Neural progenitor cell (in vitro differentiated cells): ENCODE measurements at regions not wholly inside any gene's neighbourhood (a gene's known extent, or its start where the extent isn't known, plus 50 kb on each side); places are given as distances from the start of the nearest gene placed in this dataset.
"Not testable (repeated sequence)": the region's sequence is repeated elsewhere in the genome, so short reads cannot be mapped to it uniquely, and the experiment has no call there.

ENCODE experiments used
- DNase-seq: peaks from one replicate; pipeline ENCODE4 v3.0.0-alpha.2; 2016; ENCODE audit warnings: low spot score
- H2AFZ ChIP-seq: fragments of 200-600 bp; sonication (generic); replicated peaks from 2 replicates; pipeline ENCODE4 v1.6.1; 2016; ENCODE audit warnings: antibody characterized with exemption
- H3F3A ChIP-seq: fragments of 200-600 bp; sonication (generic); 2 replicates; pipeline ENCODE4 v1.6.1; 2016; ENCODE audit warnings: antibody characterized with exemption, low read depth
- H3K27ac ChIP-seq: fragments of 200-600 bp; sonication (generic); 2 replicates; pipeline ENCODE4 v1.5.1; 2016; ENCODE audit warnings: mild to moderate bottlenecking
- H3K27me3 ChIP-seq: fragments of 200-600 bp; sonication (generic); 2 replicates; pipeline ENCODE4 v1.6.1; 2016; ENCODE audit warnings: mild to moderate bottlenecking, moderate library complexity
- H3K36me3 ChIP-seq: fragments of 200-600 bp; sonication (generic); 2 replicates; pipeline ENCODE4 v1.5.1; 2016
- H3K4me1 ChIP-seq: fragments of 200-600 bp; sonication (generic); 2 replicates; pipeline ENCODE4 v1.6.1; 2016; ENCODE audit warnings: mixed run types
- H3K4me2 ChIP-seq: fragments of 200-600 bp; sonication (generic); 2 replicates; pipeline ENCODE4 v1.6.1; 2016
- H3K4me3 ChIP-seq: fragments of 200-600 bp; sonication (generic); 2 replicates; pipeline ENCODE4 v1.5.1; 2016
- H3K79me2 ChIP-seq: fragments of 200-600 bp; sonication (generic); 2 replicates; pipeline ENCODE4 v1.6.1; 2016; ENCODE audit warnings: low read depth
- H3K9ac ChIP-seq: fragments of 200-600 bp; sonication (generic); 2 replicates; pipeline ENCODE4 v1.6.1; 2016
- H3K9me3 ChIP-seq: fragments of 200-600 bp; sonication (generic); 2 replicates; pipeline ENCODE4 v1.5.1; 2016; ENCODE audit warnings: low read depth
- H4K20me1 ChIP-seq: fragments of 200-600 bp; sonication (generic); 2 replicates; pipeline ENCODE4 v1.6.1; 2016; ENCODE audit warnings: low read depth
- H3K27ac Mint-ChIP-seq: 3 replicates; pipeline ENCODE4 v1.8.0; 2021; ENCODE audit warnings: mixed read lengths
- H3K27me3 Mint-ChIP-seq: 2 replicates; pipeline ENCODE4 v1.8.0; 2022; ENCODE audit warnings: low read depth, mild to moderate bottlenecking, inconsistent platforms, moderate library complexity, mixed read lengths; ENCODE audit not compliant: insufficient read depth
- H3K36me3 Mint-ChIP-seq: 3 replicates; pipeline ENCODE4 v1.8.0; 2021; ENCODE audit warnings: mixed read lengths
- H3K4me1 Mint-ChIP-seq: 3 replicates; pipeline ENCODE4 v1.8.0; 2021; ENCODE audit warnings: mixed read lengths
- H3K4me3 Mint-ChIP-seq: 3 replicates; pipeline ENCODE4 v1.8.0; 2021; ENCODE audit warnings: mild to moderate bottlenecking, moderate library complexity, mixed read lengths
- H3K9me3 Mint-ChIP-seq: 3 replicates; pipeline ENCODE4 v1.8.0; 2020; ENCODE audit warnings: mixed read lengths
- EZH2 ChIP-seq: fragments of 200-600 bp; sonication (generic); IDR thresholded peaks from 2 replicates; pipeline ENCODE4 v1.6.1; 2017; ENCODE audit warnings: antibody characterized with exemption, mild to moderate bottlenecking, moderate library complexity
- EZH2phosphoT487 ChIP-seq: fragments of 200-600 bp; sonication (generic); IDR thresholded peaks from 2 replicates; pipeline ENCODE4 v1.6.1; 2017; ENCODE audit warnings: antibody characterized with exemption
- TF ChIP-seq, protein P1 (sequence below): fragments of 200-600 bp; sonication (generic); IDR thresholded peaks from 2 replicates; pipeline ENCODE4 v1.5.1; 2017; ENCODE audit warnings: antibody characterized with exemption, mild to moderate bottlenecking

DNA sequence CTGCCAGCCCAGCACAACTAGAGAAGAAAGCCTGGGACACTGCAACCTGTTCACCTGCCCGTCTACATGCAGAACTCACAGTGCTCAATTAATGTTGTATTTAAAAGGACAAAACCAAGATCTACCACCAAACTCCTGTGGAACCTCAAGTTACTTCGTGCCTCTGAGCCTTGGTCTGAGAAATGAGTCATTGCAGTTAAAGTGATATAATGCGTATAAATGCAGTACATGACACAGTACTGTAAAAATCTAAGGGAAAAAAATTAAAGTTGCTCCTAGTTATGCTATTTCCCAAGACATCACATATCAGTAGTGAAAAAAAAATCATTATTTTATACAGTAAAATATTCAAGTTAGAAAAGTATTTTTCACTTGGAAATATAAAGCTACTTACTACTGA is 138.9 kb downstream of the ZIC4 start:
- H3K4me3 ChIP-seq, result no peak overlapping the region
- Mint-ChIP-seq H3K27me3 (no peaks in the 10 kb centered on the region), H3K4me1 (peaks cover 5% of the 10 kb centered on the region)

DNA sequence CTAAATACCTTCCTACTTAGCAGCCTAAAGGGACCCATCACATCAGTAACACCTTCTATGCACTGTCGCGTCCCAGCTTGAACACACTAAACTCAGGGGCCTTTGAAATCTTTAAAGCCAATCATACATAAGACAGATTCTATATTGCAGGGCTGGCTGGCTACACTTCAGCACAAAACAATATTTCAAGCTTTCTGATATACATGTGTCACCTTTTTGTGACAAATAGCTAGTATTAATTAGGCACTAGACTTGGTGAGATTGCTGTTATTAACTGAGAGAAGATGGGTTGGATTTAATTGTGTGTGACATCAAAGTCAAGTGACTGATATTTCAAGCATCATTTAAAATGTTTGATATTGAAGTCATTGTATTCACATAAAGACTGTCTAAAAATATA is 148.4 kb downstream of the ZIC4 start:
- Mint-ChIP-seq H3K27me3 (no peaks in the 10 kb centered on the region), H3K36me3 (no peaks in the 10 kb centered on the region), H3K9me3 (no peaks in the 10 kb centered on the region), H3K27ac (no peak overlapping the region), H3K4me3 (no peak overlapping the region), H3K4me1 (peaks cover 3% of the 10 kb centered on the region)
- Histone ChIP-seq H3K4me2 (no peak overlapping the region), H3K4me3 (no peak overlapping the region), H3K27me3 (no peaks in the 10 kb centered on the region), H4K20me1 (no peaks in the 10 kb centered on the region), H3K9me3 (no peaks in the 10 kb centered on the region), H3K79me2 (no peaks in the 10 kb centered on the region), H3K4me1 (peaks cover 11% of the 10 kb centered on the region), H3K9ac (no peak overlapping the region), H3K36me3 (no peaks in the 10 kb centered on the region), H3K27ac (no peak overlapping the region), H2AFZ (no peak overlapping the region), H3F3A (no peaks in the 10 kb centered on the region)
- no peak for DNase-seq
- no peak for TF ChIP-seq EZH2phosphoT487

More for the DNA sequence above, 138.9 kb downstream of the ZIC4 start:
- H3K36me3 Mint-ChIP-seq, result peaks cover 9% of the 10 kb centered on the region
- H2AFZ ChIP-seq, result no peak overlapping the region
- no peak overlapping the region for H3K4me3 Mint-ChIP-seq
- H3K27ac Mint-ChIP-seq, result no peak overlapping the region
- TF ChIP-seq, protein P1, sequence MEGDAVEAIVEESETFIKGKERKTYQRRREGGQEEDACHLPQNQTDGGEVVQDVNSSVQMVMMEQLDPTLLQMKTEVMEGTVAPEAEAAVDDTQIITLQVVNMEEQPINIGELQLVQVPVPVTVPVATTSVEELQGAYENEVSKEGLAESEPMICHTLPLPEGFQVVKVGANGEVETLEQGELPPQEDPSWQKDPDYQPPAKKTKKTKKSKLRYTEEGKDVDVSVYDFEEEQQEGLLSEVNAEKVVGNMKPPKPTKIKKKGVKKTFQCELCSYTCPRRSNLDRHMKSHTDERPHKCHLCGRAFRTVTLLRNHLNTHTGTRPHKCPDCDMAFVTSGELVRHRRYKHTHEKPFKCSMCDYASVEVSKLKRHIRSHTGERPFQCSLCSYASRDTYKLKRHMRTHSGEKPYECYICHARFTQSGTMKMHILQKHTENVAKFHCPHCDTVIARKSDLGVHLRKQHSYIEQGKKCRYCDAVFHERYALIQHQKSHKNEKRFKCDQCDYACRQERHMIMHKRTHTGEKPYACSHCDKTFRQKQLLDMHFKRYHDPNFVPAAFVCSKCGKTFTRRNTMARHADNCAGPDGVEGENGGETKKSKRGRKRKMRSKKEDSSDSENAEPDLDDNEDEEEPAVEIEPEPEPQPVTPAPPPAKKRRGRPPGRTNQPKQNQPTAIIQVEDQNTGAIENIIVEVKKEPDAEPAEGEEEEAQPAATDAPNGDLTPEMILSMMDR, result no peak
- TF ChIP-seq EZH2 (no peak), EZH2phosphoT487 (no peak)
- no peaks in the 10 kb centered on the region for H3K36me3 ChIP-seq
- H3K27me3 ChIP-seq, result no peaks in the 10 kb centered on the region
- H3K9me3 ChIP-seq, result no peaks in the 10 kb centered on the region
- no peak overlapping the region for H3K9ac ChIP-seq
- H3K79me2 ChIP-seq, result no peaks in the 10 kb centered on the region
- H3K9me3 Mint-ChIP-seq, result peaks cover 26% of the 10 kb centered on the region
- H3F3A ChIP-seq, result no peaks in the 10 kb centered on the region
- no peak overlapping the region for H3K4me2 ChIP-seq
- no peak for DNase-seq
- H3K4me1 ChIP-seq, result no peaks in the 10 kb centered on the region
- H3K27ac ChIP-seq, result no peak overlapping the region
- H4K20me1 ChIP-seq, result no peaks in the 10 kb centered on the region

DNA sequence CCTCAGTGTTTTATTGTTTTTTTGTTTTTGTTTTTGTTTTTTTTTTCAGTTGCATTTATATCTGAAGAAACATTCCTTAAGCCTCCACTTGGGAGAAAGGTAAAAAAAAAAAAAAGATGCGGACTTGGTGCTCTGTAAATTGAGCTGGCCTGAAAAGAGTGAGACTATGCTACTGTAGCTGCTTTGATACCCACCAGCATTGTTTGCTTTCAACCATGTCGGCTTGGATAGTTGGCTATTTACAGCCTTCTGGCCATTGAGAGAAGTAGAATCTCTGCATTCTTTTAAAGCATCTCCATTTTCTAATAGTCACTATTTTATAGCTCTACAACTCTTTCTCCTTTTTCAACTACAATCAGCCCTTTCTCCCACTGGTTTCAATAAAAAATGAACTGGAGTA is 149.6 kb downstream of the ZIC4 start:
- TF ChIP-seq, protein P1, result no peak
- TF ChIP-seq EZH2phosphoT487 (no peak), EZH2 (no peak)
- Histone ChIP-seq H3K27me3 (no peaks in the 10 kb centered on the region), H3K27ac (no peak overlapping the region), H3K4me2 (no peak overlapping the region), H3K4me1 (peaks cover 11% of the 10 kb centered on the region), H3K9ac (no peak overlapping the region), H3K9me3 (no peaks in the 10 kb centered on the region), H3K4me3 (no peak overlapping the region), H2AFZ (peak overlapping the region; percentile 76), H4K20me1 (no peaks in the 10 kb centered on the region), H3K36me3 (no peaks in the 10 kb centered on the region), H3F3A (no peaks in the 10 kb centered on the region), H3K79me2 (no peaks in the 10 kb centered on the region)
- no peaks in the 10 kb centered on the region for H3K36me3 Mint-ChIP-seq
- peak; percentile 13 for DNase-seq
- peaks cover 3% of the 10 kb centered on the region for H3K4me1 Mint-ChIP-seq
- no peak overlapping the region for H3K4me3 Mint-ChIP-seq
- H3K9me3 Mint-ChIP-seq, result no peaks in the 10 kb centered on the region
- no peak overlapping the region for H3K27ac Mint-ChIP-seq
- no peaks in the 10 kb centered on the region for H3K27me3 Mint-ChIP-seq

DNA sequence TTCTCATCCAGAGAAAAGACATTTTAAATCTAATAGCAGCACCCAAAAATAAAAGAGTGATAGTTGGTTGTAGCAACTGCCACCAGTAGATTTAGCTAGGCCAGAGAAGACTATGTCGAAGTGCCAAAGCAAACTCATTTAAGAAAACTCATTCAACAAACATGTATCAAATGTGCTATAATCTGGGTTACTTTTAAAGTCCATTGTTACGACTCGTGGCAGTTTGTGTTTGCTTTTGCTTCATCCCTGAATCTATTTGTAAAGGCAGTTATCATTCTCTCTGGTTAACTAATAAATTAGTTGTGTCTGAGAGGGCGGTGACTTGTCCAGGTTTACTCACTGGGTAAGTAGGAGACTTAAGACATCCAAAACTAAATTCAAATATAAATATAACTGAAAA is 159.4 kb downstream of the ZIC4 start:
- Mint-ChIP-seq H3K27ac (peak overlapping the region; percentile 73), H3K4me1 (peaks cover 16% of the 10 kb centered on the region), H3K36me3 (peaks cover 6% of the 10 kb centered on the region), H3K9me3 (peaks cover 5% of the 10 kb centered on the region), H3K27me3 (no peaks in the 10 kb centered on the region), H3K4me3 (no peak overlapping the region)
- Histone ChIP-seq H3K9me3 (no peaks in the 10 kb centered on the region), H3F3A (no peaks in the 10 kb centered on the region), H3K9ac (no peak overlapping the region), H3K27me3 (no peaks in the 10 kb centered on the region), H3K4me3 (no peak overlapping the region), H2AFZ (no peak overlapping the region), H3K4me2 (no peak overlapping the region), H3K79me2 (no peaks in the 10 kb centered on the region), H3K36me3 (no peaks in the 10 kb centered on the region), H3K4me1 (no peaks in the 10 kb centered on the region), H3K27ac (no peak overlapping the region), H4K20me1 (no peaks in the 10 kb centered on the region)
- DNase-seq, result no peak
- TF ChIP-seq, protein P1, result no peak
- no peak for TF ChIP-seq EZH2phosphoT487
- TF ChIP-seq EZH2, result no peak

DNA sequence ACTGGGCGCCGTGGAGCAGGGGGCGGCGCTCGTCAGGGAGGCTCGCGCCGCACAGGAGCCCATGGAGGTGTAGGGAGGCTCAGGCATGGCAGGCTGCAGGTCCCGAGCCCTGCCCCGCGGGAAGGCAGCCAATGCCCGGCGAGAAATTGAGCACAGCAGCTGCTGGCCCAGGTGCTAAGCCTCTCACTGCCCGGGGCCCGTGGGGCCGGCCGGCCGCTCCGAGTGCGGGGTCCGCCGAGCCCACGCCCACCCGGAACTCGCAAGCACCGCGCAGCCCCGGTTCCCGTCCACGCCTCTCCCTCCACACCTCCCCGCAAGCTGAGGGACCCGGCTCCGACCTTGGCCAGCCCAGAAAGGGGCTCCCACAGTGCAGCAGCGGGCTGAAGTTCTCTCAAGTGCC is 160.7 kb downstream of the ZIC4 start:
- not testable (repeated sequence) for H3K4me2 ChIP-seq, H3K27ac Mint-ChIP-seq, H3K9me3 Mint-ChIP-seq, H3K4me3 ChIP-seq, H3K36me3 ChIP-seq, H3F3A ChIP-seq, H3K27me3 ChIP-seq, H3K79me2 ChIP-seq, H2AFZ ChIP-seq, H4K20me1 ChIP-seq, H3K4me3 Mint-ChIP-seq, H3K27me3 Mint-ChIP-seq, H3K36me3 Mint-ChIP-seq, H3K27ac ChIP-seq, H3K4me1 ChIP-seq, DNase-seq, H3K9me3 ChIP-seq, H3K9ac ChIP-seq
- H3K4me1 Mint-ChIP-seq, result peaks cover 16% of the 10 kb centered on the region

DNA sequence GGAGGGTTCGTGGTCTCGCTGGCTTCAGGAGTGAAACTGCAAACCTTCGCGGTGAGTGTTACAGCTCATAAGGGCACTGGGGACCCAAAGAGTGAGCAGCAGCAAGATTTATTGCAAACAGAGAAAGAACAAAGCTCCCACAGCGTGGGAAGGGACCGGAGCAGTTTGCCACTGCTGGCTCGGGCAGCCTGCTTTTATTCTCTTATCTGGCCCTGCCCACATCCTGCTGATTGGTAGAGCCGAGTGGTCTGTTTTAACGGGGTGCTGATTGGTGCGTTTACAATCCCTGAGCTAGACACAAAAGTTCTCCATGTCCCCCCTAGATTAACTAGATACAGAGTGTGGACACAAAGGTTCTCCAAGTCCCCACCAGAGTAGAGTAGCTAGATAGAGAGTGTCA is 161.3 kb downstream of the ZIC4 start:
- not testable (repeated sequence) for DNase-seq, H3K27me3 Mint-ChIP-seq, H2AFZ ChIP-seq

More for the DNA sequence above, 161.3 kb downstream of the ZIC4 start:
- H3K4me3 Mint-ChIP-seq, H3K9me3 ChIP-seq, H3K4me1 ChIP-seq, H3K9ac ChIP-seq, H3K9me3 Mint-ChIP-seq, H3K4me2 ChIP-seq, H3F3A ChIP-seq, H3K4me3 ChIP-seq, H3K36me3 Mint-ChIP-seq, H3K27ac ChIP-seq, H3K27me3 ChIP-seq, H3K79me2 ChIP-seq, H4K20me1 ChIP-seq, H3K36me3 ChIP-seq: not testable (repeated sequence)
- Mint-ChIP-seq H3K4me1 (peaks cover 18% of the 10 kb centered on the region), H3K27ac (peak overlapping the region; percentile 33)
